ENCODE measurements at regions not wholly inside any gene's neighbourhood (a gene's known extent, or its start where the extent isn't known, plus 50 kb on each side); places are given as distances from the start of the nearest gene placed in this dataset.

- DNase-seq, result no peak
These were observed 891.5 kb downstream of the TBC1D22A start for GRCh38 chr22:47653921-47654320.

- DNase-seq, result no peak
These were observed 889.0 kb downstream of the TBC1D22A start for GRCh38 chr22:47651216-47651987.

DNA sequence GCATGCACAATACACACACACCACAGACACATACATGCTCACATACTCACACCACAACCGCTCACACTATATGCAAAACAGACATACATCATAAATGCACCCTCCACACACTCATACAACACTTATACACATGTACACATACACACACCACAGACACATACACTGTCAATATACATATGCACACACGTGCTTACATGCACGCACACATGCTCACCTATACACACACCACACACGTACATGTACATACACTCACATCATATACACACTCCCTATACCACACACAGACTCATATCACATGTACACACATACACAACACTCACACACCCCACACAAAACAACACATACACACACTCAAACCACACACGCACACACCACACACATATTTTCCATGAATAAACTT, 885.3 kb downstream of the TBC1D22A start:
- no peak for DNase-seq

GRCh38 chr22:47647181-47647580, 884.7 kb downstream of the TBC1D22A start:
- no peak for DNase-seq

GRCh38 chr22:47645923-47646322, 883.5 kb downstream of the TBC1D22A start:
- DNase-seq, result no peak

- no peak for DNase-seq
These were observed 883.0 kb downstream of the TBC1D22A start for GRCh38 chr22:47645450-47645914.

DNA sequence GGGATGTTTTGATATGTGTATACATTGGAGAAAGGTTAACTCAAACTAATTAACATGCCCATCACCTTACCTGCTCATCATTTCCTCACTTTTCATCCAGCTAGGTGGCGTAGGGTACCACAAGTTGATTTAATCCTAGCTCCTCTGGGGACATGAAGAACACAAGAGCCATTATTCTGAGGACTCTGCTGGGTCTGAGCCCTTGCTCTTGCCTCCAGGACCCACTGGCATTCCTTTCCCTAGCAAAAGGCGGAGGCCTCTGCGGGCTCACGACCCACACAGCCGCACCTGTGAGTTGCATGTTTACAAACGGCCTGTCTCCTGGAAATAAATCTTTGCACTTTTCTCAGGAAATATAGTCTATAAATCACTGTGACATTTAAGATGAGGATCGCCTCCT, 871.9 kb downstream of the TBC1D22A start:
- no peak for DNase-seq

- DNase-seq, result no peak
These were observed 870.7 kb downstream of the TBC1D22A start for GRCh38 chr22:47633111-47633510.

- no peak for DNase-seq
These were observed 870.3 kb downstream of the TBC1D22A start for GRCh38 chr22:47632701-47633100.

GRCh38 chr22:47631571-47632102, 869.2 kb downstream of the TBC1D22A start:
- DNase-seq, result peak; percentile 74 to 83

GRCh38 chr22:47630741-47631534, 868.5 kb downstream of the TBC1D22A start:
- no peak for DNase-seq

GRCh38 chr22:47629791-47630655, 867.6 kb downstream of the TBC1D22A start:
- DNase-seq, result no peak

- DNase-seq, result peak in 1 of 2 experiments; percentile 11
These were observed 866.8 kb downstream of the TBC1D22A start for GRCh38 chr22:47629273-47629711.

- DNase-seq, result no peak
These were observed 866.2 kb downstream of the TBC1D22A start for GRCh38 chr22:47628477-47629272.

DNA sequence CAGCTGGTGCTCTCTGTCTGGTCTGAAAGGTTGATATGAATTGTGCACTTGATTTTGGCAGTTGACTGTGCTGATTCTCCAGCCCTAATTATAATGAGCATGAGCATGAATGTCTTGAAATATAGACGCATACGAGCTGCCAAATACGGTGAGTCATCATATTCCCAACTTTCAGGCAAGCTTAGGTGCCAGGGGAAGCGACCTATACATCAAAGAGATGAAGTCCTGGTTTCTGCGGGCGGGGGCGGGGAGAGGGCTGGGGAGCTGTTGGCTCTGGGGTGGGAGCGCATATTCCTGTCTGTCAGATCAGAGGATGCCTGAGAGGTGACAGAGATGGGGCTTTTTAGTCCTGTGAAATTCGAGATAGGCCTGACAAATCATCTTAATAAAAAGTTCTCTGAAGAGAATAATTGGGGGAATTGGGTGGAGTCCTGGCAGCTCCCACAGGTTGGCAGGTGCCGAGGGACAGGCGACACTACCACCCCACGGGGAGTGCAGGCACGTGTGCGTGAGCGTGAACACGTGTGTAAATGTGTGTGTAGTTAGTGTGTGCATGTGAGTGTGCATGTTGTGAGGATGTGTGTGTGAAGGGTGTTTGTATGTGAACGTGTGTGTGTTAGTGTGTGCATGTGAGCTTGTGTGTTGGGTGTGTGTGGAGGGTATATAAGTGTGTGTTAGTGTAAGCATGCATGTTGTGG, 865.3 kb downstream of the TBC1D22A start:
- DNase-seq, result no peak

- no peak for DNase-seq
These were observed 864.3 kb downstream of the TBC1D22A start for GRCh38 chr22:47626428-47627390.

- DNase-seq, result no peak
These were observed 863.3 kb downstream of the TBC1D22A start for GRCh38 chr22:47625531-47626427.

GRCh38 chr22:47625013-47625385, 862.5 kb downstream of the TBC1D22A start:
- DNase-seq, result no peak

Measured in NCI-H1930 (cell line).